ENCODE measurements at regions not wholly inside any gene's neighbourhood (a gene's known extent, or its start where the extent isn't known, plus 50 kb on each side); places are given as distances from the start of the nearest gene placed in this dataset.

DNA sequence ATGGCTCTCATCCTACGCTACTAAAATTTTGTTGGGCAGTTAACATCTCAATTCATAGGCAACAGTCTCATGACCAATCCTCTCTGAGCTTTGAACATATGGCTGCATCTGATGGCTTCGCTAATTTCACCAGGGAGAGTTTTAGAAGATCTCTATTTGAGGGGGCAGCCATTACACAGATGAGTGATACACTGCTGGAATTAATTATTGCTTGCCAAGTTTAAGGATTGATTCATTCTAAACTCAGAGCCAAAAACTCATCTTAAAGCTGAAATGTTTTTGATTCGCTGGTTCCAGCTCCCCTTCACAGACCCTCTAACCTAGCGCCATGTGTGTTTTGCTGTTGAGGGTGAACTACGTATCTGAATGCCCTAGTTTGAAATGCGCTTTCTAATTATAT is 519.9 kb upstream of the WWC1 start:
- H3K9me3 ChIP-seq (ENCODE audit: control insufficient read depth, low read depth, low read length), result no peaks in the 10 kb centered on the region
- H3K4me1 ChIP-seq (ENCODE audit: control insufficient read depth, low read depth, low read length), result no peaks in the 10 kb centered on the region
- no peak overlapping the region for H3K4me3 ChIP-seq (ENCODE audit: low read length)
- no peaks in the 10 kb centered on the region for H3K36me3 ChIP-seq (ENCODE audit: control insufficient read depth, low read depth, low read length)
- H3K27me3 ChIP-seq (ENCODE audit: control insufficient read depth, insufficient read depth, low read length), result no peaks in the 10 kb centered on the region
- H3K27ac ChIP-seq (ENCODE audit: low read length), result no peak overlapping the region
- H3K9ac ChIP-seq (ENCODE audit: low read length), result no peak overlapping the region

DNA sequence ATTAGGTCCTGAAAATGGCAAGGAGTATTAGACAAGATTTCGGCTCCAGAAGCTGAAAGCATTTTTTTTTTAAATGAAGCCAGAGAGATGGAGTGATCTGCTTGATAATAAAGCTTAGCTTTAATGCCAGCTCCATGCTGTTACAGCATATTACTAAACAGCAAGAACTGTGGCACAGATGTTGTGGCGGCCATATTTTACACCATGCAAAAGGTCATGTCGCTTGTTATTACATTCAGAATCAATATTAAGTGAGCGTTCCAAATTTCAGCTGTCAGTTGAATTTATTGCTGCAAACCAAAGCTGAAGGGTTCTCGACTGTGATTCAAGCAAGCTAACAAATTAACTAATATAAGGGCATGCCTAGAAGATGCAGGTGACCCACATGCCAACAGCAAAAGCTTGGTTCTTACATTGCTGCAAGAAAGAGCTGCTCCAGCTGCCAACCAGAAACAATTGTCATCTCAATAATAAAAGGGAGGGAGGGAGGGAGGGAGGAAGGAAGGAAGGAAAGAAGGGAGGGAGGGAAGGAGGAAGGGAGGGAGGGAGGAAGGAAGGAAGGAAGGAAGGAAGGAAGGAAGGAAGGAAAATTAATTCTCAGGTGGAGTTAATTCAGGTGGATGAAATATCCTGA is 517.7 kb upstream of the WWC1 start:
- H3K4me1 ChIP-seq (ENCODE audit: control insufficient read depth, low read depth, low read length), result no peaks in the 10 kb centered on the region
- no peak overlapping the region for H3K27ac ChIP-seq (ENCODE audit: low read length)
- H3K27me3 ChIP-seq (ENCODE audit: control insufficient read depth, insufficient read depth, low read length), result no peaks in the 10 kb centered on the region
- H3K9me3 ChIP-seq (ENCODE audit: control insufficient read depth, low read depth, low read length), result no peaks in the 10 kb centered on the region
- no peak overlapping the region for H3K4me3 ChIP-seq (ENCODE audit: low read length)
- H3K36me3 ChIP-seq (ENCODE audit: control insufficient read depth, low read depth, low read length), result no peaks in the 10 kb centered on the region
- no peak overlapping the region for H3K9ac ChIP-seq (ENCODE audit: low read length)

- Histone ChIP-seq H3K27ac (ENCODE audit: low read length) (no peak overlapping the region), H3K4me1 (ENCODE audit: control insufficient read depth, low read depth, low read length) (no peaks in the 10 kb centered on the region), H3K36me3 (ENCODE audit: control insufficient read depth, low read depth, low read length) (no peaks in the 10 kb centered on the region), H3K4me3 (ENCODE audit: low read length) (no peak overlapping the region), H3K27me3 (ENCODE audit: control insufficient read depth, insufficient read depth, low read length) (no peaks in the 10 kb centered on the region), H3K9ac (ENCODE audit: low read length) (no peak overlapping the region), H3K9me3 (ENCODE audit: control insufficient read depth, low read depth, low read length) (no peaks in the 10 kb centered on the region)
Measured at GRCh38 chr5:167777746-167778145, 513.7 kb upstream of the WWC1 start.

DNA sequence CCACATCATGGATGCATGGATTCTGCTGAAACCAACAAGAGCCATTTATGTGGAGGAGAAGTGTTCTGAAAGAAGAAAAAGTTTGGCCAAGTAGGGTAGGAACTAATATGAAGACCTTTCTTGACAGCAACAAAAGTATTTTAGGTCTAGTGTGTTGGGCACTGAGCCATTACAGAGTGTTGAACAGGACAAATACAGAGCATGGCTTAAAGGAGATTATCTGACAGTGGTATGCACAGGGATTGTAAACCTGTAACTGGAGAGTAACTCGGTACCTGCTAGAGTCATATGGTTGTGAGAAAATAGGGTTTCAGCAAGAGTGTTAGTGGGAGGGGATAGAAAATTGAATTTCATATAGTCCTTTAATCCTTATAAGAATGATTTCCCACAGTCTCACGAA is 513.2 kb upstream of the WWC1 start:
- no peaks in the 10 kb centered on the region for H3K36me3 ChIP-seq (ENCODE audit: control insufficient read depth, low read depth, low read length)
- H3K9ac ChIP-seq (ENCODE audit: low read length), result no peak overlapping the region
- no peaks in the 10 kb centered on the region for H3K27me3 ChIP-seq (ENCODE audit: control insufficient read depth, insufficient read depth, low read length)
- H3K27ac ChIP-seq (ENCODE audit: low read length), result no peak overlapping the region
- H3K9me3 ChIP-seq (ENCODE audit: control insufficient read depth, low read depth, low read length), result no peaks in the 10 kb centered on the region
- H3K4me1 ChIP-seq (ENCODE audit: control insufficient read depth, low read depth, low read length), result no peaks in the 10 kb centered on the region
- H3K4me3 ChIP-seq (ENCODE audit: low read length), result no peak overlapping the region

DNA sequence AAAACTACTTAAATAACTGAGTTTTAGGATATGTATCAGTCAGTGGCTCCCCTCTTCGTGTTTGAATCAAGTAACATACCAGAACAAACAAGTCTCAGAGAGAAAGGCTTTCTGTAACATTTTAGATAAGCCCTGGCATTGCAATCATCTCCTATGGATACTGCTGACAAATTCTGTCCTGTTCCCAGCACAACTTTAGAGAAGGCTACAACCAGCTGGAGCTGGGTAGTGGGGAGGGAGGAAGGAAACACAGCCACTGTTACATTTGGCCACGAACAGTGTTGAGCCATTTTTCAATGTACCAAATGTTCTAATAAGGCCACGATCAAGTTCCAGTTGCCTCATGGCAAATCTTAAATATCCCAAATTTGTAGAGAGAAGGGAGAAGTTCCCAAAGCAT is 511.8 kb upstream of the WWC1 start:
- Histone ChIP-seq H3K27me3 (ENCODE audit: control insufficient read depth, insufficient read depth, low read length) (no peaks in the 10 kb centered on the region), H3K27ac (ENCODE audit: low read length) (no peak overlapping the region), H3K9ac (ENCODE audit: low read length) (no peak overlapping the region), H3K36me3 (ENCODE audit: control insufficient read depth, low read depth, low read length) (no peaks in the 10 kb centered on the region), H3K9me3 (ENCODE audit: control insufficient read depth, low read depth, low read length) (no peaks in the 10 kb centered on the region), H3K4me3 (ENCODE audit: low read length) (no peak overlapping the region), H3K4me1 (ENCODE audit: control insufficient read depth, low read depth, low read length) (no peaks in the 10 kb centered on the region)

DNA sequence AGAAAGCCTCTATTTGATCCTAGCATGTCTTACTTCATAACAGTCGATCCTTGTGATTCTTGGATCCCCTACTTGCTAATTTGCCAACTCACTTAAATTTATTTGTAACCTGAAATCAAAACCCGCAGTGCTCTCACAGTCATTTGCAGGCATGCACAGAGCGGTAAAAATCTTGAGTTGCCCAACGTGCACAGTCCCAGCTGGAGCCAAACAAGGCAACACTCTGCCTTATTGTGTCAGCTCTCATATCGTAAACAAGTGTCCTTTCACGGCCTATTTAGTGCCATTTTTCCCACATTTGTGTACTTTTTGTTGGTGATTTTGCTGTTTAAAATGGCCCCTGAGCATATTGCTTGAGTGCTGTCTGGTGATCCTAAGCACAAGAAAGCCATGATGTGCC is 511.3 kb upstream of the WWC1 start:
- Histone ChIP-seq H3K9me3 (ENCODE audit: control insufficient read depth, low read depth, low read length) (no peaks in the 10 kb centered on the region), H3K36me3 (ENCODE audit: control insufficient read depth, low read depth, low read length) (no peaks in the 10 kb centered on the region), H3K9ac (ENCODE audit: low read length) (no peak overlapping the region), H3K27me3 (ENCODE audit: control insufficient read depth, insufficient read depth, low read length) (no peaks in the 10 kb centered on the region), H3K4me3 (ENCODE audit: low read length) (no peak overlapping the region), H3K4me1 (ENCODE audit: control insufficient read depth, low read depth, low read length) (peaks cover 4% of the 10 kb centered on the region), H3K27ac (ENCODE audit: low read length) (no peak overlapping the region)

DNA sequence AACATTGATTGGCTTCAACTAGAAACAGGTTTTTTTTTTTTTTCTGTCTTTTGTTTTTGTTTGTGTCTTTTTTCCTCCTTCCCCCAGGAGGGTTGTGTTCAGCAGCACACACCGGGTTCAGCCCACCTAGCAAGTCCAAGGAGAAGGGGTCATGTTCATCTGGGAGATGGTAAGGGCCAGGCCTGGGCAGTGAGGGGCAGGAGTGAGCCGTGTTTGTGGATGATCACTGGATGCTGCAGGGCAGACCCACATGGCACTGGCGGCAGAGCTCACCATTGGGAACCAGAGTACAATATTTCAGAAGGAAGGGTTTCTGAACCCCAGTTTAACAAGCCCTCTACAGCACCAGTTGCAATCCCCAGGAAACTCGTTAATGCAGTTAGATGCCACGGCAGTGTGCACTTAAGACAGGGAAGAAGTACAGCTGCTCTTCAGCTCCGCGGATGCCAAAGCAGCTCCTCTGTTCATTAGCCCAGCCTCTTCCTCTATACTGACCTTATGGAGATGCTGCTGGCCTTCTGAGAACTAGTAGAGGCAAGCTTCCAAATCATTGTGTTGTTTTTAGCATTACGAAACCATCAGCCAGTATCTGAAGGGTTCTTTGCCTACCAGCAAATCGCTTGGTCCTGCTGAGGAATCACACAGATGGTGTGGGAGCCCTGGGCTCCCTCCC is 508.2 kb upstream of the WWC1 start:
- Histone ChIP-seq H3K9ac (ENCODE audit: low read length) (no peak overlapping the region), H3K9me3 (ENCODE audit: control insufficient read depth, low read depth, low read length) (no peaks in the 10 kb centered on the region), H3K27me3 (ENCODE audit: control insufficient read depth, insufficient read depth, low read length) (no peaks in the 10 kb centered on the region), H3K27ac (ENCODE audit: low read length) (no peak overlapping the region), H3K36me3 (ENCODE audit: control insufficient read depth, low read depth, low read length) (no peaks in the 10 kb centered on the region), H3K4me3 (ENCODE audit: low read length) (no peak overlapping the region), H3K4me1 (ENCODE audit: control insufficient read depth, low read depth, low read length) (peaks cover 8% of the 10 kb centered on the region)

DNA sequence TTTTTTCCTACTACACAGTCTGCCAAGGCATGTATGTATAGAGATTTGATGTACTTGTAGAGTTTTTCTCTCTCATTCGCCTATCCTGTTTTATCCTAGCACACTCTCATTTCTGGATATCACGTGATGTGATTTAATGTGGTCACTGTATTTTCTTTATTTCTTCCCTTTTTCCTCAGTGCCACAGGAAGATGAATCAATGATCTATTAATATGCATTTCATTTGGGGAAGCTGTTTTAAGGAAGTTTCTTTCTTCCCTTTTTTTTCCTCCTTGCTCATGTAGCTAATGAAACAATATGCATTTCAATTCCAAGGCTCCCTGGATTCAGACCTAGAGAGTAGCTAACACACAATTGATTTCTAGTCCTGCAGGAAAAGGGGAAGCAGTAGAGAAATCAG is 506.3 kb upstream of the WWC1 start:
- no peak overlapping the region for H3K4me3 ChIP-seq (ENCODE audit: low read length)
- H3K36me3 ChIP-seq (ENCODE audit: control insufficient read depth, low read depth, low read length), result no peaks in the 10 kb centered on the region
- no peak overlapping the region for H3K9ac ChIP-seq (ENCODE audit: low read length)
- no peaks in the 10 kb centered on the region for H3K27me3 ChIP-seq (ENCODE audit: control insufficient read depth, insufficient read depth, low read length)
- no peak overlapping the region for H3K27ac ChIP-seq (ENCODE audit: low read length)
- H3K9me3 ChIP-seq (ENCODE audit: control insufficient read depth, low read depth, low read length), result no peaks in the 10 kb centered on the region
- H3K4me1 ChIP-seq (ENCODE audit: control insufficient read depth, low read depth, low read length), result peaks cover 8% of the 10 kb centered on the region

GRCh38 chr5:167785901-167786300 is 505.5 kb upstream of the WWC1 start:
- peaks cover 12% of the 10 kb centered on the region for H3K4me1 ChIP-seq (ENCODE audit: control insufficient read depth, low read depth, low read length)

GRCh38 chr5:167786871-167787578 is 504.4 kb upstream of the WWC1 start:
- Histone ChIP-seq H3K27ac (ENCODE audit: low read length) (no peak overlapping the region), H3K4me3 (ENCODE audit: low read length) (no peak overlapping the region), H3K36me3 (ENCODE audit: control insufficient read depth, low read depth, low read length) (no peaks in the 10 kb centered on the region), H3K27me3 (ENCODE audit: control insufficient read depth, insufficient read depth, low read length) (no peaks in the 10 kb centered on the region), H3K4me1 (ENCODE audit: control insufficient read depth, low read depth, low read length) (peaks cover 19% of the 10 kb centered on the region), H3K9me3 (ENCODE audit: control insufficient read depth, low read depth, low read length) (no peaks in the 10 kb centered on the region), H3K9ac (ENCODE audit: low read length) (no peak overlapping the region)

More at GRCh38 chr5:167785901-167786300, 505.5 kb upstream of the WWC1 start:
- H3K27me3 ChIP-seq (ENCODE audit: control insufficient read depth, insufficient read depth, low read length), result no peaks in the 10 kb centered on the region
- no peak overlapping the region for H3K27ac ChIP-seq (ENCODE audit: low read length)
- H3K4me3 ChIP-seq (ENCODE audit: low read length), result no peak overlapping the region
- H3K9me3 ChIP-seq (ENCODE audit: control insufficient read depth, low read depth, low read length), result no peaks in the 10 kb centered on the region
- no peak overlapping the region for H3K9ac ChIP-seq (ENCODE audit: low read length)
- H3K36me3 ChIP-seq (ENCODE audit: control insufficient read depth, low read depth, low read length), result no peaks in the 10 kb centered on the region

GRCh38 chr5:167790045-167790444 is 501.4 kb upstream of the WWC1 start:
- H3K9me3 ChIP-seq (ENCODE audit: control insufficient read depth, low read depth, low read length), result no peaks in the 10 kb centered on the region
- H3K36me3 ChIP-seq (ENCODE audit: control insufficient read depth, low read depth, low read length), result no peaks in the 10 kb centered on the region
- no peak overlapping the region for H3K9ac ChIP-seq (ENCODE audit: low read length)
- H3K4me1 ChIP-seq (ENCODE audit: control insufficient read depth, low read depth, low read length), result peaks cover 24% of the 10 kb centered on the region
- no peak overlapping the region for H3K27ac ChIP-seq (ENCODE audit: low read length)
- no peaks in the 10 kb centered on the region for H3K27me3 ChIP-seq (ENCODE audit: control insufficient read depth, insufficient read depth, low read length)
- no peak overlapping the region for H3K4me3 ChIP-seq (ENCODE audit: low read length)
